ENCODE measurements at regions not wholly inside any gene's neighbourhood (a gene's known extent, or its start where the extent isn't known, plus 50 kb on each side); places are given as distances from the start of the nearest gene placed in this dataset.

- DNase-seq (ENCODE audit: low read depth), result no peak
- in situ Hi-C loops (cut with HindIII; ENCODE audit: low pct_unique_long_range_greater_than_20kb, low sequenced_read_pairs), result no loop called here
Measured at GRCh38 chr5:2240118-2240904, 357.6 kb upstream of the IRX4 start.

- in situ Hi-C loops (cut with HindIII; ENCODE audit: low pct_unique_long_range_greater_than_20kb, low sequenced_read_pairs), result no loop called here
- no peak for DNase-seq (ENCODE audit: low read depth)
Measured at GRCh38 chr5:2239201-2239910, 356.6 kb upstream of the IRX4 start.

GRCh38 chr5:2238732-2239131 is 356.0 kb upstream of the IRX4 start:
- in situ Hi-C loops (cut with HindIII; ENCODE audit: low pct_unique_long_range_greater_than_20kb, low sequenced_read_pairs), result no loop called here

GRCh38 chr5:2227433-2227832 is 344.7 kb upstream of the IRX4 start:
- DNase-seq (ENCODE audit: low read depth), result no peak
- in situ Hi-C loops (cut with HindIII; ENCODE audit: low pct_unique_long_range_greater_than_20kb, low sequenced_read_pairs), result no loop called here

More at GRCh38 chr5:2238732-2239131, 356.0 kb upstream of the IRX4 start:
- DNase-seq (ENCODE audit: low read depth), result no peak

DNA sequence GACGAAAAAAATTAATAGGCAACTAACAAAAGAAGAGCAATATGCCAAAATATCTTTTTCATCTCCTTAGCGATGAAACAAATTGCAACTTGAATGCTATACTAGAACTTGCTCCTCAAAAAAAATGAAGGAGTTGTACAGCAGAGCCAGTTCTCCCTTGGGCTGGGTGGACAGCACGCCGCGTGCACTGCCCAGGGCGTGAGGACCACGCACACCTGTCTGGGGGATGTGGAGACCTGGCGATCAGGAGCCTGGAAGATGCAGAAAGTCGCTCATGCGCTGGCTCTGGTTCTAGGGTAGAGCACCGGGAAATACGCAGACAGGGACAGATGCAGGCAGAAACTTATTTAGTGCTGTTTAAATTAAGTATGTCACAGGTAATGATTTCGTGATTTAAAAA is 342.0 kb upstream of the IRX4 start:
- no peak for DNase-seq (ENCODE audit: low read depth)
- in situ Hi-C loops (cut with HindIII; ENCODE audit: low pct_unique_long_range_greater_than_20kb, low sequenced_read_pairs), result no loop called here

GRCh38 chr5:2223303-2223702 is 340.6 kb upstream of the IRX4 start:
- in situ Hi-C loops (cut with HindIII; ENCODE audit: low pct_unique_long_range_greater_than_20kb, low sequenced_read_pairs), result no loop called here

GRCh38 chr5:2222246-2222992 is 339.7 kb upstream of the IRX4 start:
- no peak for DNase-seq (ENCODE audit: low read depth)
- in situ Hi-C loops (cut with HindIII; ENCODE audit: low pct_unique_long_range_greater_than_20kb, low sequenced_read_pairs), result no loop called here

More at GRCh38 chr5:2223303-2223702, 340.6 kb upstream of the IRX4 start:
- DNase-seq (ENCODE audit: low read depth), result no peak

GRCh38 chr5:2221450-2221849 is 338.7 kb upstream of the IRX4 start:
- no peak for DNase-seq (ENCODE audit: low read depth)
- in situ Hi-C loops (cut with HindIII; ENCODE audit: low pct_unique_long_range_greater_than_20kb, low sequenced_read_pairs), result no loop called here

DNA sequence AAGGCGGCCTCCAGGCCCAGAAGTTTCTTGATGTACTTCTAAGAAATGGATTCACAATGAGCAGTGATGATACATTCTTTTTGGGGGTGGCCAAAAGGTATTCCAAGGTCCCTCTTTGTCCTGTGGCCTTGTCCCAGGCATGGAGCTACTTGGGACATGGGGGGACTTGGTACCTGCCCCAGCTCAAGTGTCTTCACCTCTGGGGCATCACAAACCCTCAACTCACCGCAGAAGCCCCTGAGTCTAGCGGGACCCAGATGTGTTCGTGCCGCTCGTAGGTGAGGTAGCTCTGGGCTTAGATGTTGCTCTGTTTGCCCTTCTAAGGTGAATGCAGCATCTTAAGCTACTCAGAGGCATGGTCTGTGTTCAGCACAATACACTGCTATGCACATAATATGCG is 338.0 kb upstream of the IRX4 start:
- in situ Hi-C loops (cut with HindIII; ENCODE audit: low pct_unique_long_range_greater_than_20kb, low sequenced_read_pairs), result no loop called here
- no peak for DNase-seq (ENCODE audit: low read depth)

DNA sequence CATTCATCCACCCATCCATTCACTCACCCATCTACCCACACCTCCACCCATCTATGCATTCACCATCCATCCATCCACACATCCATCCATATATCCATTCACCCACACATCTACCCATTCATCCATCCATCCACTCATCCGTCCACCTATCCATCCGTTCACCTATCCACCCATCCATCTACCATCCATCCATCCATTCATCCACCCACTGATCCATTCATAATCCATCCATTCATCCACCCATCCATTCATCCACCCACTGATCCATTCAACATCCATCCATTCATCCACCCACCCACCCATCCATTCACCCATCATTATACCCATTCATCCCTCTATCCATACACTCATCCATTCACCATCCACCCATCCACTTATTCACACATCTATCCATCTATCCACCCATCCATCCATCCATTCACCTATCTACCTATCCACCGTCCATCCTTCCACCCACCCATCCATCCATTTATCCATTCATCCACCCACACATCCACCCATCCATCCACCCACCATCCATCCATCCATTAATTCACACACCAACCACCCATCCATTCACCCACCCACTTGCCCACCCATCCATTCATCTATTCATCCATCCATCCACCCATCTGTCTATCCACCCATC is 336.5 kb upstream of the IRX4 start:
- no peak for DNase-seq (ENCODE audit: low read depth)
- in situ Hi-C loops (cut with HindIII; ENCODE audit: low pct_unique_long_range_greater_than_20kb, low sequenced_read_pairs), result no loop called here

GRCh38 chr5:2217219-2217618 is 334.5 kb upstream of the IRX4 start:
- in situ Hi-C loops (cut with HindIII; ENCODE audit: low pct_unique_long_range_greater_than_20kb, low sequenced_read_pairs), result no loop called here
- no peak for DNase-seq (ENCODE audit: low read depth)

DNA sequence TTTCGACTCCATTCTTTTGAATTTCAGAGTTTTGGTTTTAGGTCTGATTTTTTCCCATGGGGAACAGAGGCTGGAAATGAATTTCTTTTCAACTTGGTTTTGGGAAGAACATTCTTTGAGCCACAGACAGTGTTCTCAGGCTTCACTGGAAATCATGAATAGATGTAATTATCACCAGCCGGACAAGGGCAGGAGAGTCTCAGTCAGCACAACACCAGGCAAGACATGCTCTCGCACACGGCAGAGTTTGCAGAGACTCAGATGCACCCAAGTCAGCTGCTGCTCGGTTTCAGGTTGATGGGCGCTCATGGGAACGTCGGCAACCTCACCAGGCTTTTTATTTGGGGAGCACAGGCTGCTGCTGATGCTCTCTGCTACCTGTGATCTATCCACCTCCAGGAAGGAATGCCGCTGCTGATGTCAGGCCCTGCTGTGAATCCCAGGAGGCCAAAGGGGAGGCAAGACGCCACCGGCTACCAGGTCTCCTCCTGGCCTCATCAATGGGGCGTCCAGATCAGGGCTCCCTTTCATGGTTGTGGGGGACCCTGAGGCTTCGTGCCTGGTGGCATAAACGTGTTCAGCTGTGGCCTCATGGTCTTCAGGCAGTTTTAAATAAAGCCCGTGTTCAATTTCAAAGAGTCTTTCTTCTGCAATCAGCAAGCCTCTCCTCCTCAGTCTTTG is 332.3 kb upstream of the IRX4 start:
- DNase-seq (ENCODE audit: low read depth), result no peak
- in situ Hi-C loops (cut with HindIII; ENCODE audit: low pct_unique_long_range_greater_than_20kb, low sequenced_read_pairs), result no loop called here

DNA sequence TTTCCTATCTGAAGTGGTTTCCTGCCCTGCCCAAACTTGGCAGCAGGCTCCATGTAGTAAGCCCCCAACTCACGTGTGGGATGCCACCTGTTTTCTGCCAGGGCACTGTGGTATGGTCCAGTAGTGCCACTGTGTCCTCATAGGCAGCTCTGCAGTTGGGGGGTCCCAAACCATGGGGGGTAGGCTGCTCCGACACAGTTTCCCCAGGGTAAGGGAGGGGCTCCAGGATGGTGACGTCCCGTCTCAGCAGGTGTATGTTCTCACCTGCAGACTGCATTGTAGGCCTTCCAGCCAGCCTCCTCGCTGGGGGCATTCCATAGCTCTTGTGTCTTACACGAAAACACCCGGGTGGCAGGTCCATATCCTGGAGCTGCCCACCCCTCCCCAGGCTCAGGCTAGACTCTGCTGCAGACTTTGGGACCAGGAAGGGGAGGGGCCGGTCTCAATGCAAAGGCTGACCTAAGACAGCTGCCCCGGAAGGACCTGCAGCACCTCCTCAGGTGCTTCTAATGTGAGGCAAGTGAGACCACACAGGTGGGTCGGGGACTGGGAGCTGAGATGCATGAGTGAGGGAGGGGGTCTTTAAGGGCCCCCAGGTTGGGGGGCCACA is 330.5 kb upstream of the IRX4 start:
- in situ Hi-C loops (cut with HindIII; ENCODE audit: low pct_unique_long_range_greater_than_20kb, low sequenced_read_pairs), result no loop called here
- DNase-seq (ENCODE audit: low read depth), result no peak

DNA sequence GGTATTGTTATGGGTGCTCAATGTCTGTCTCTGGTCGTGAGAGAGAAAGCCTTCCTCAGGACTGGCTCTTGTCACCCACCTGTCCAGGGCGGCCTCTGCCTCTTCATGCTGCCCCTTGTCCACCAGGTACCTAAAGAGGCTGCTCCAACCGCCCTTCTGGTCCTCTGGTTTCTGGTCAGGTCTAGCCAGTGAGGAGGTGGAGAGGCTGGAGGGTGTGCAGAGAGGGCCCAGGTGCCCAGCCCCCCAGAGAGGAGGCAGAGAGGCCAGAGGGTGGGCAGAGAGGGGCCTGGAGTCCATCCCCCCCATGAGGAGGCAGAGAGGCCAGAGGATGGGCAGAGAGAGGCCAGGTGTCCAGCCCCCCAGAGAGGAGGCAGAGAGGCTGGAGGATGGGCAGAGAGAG is 329.8 kb upstream of the IRX4 start:
- in situ Hi-C loops (cut with HindIII; ENCODE audit: low pct_unique_long_range_greater_than_20kb, low sequenced_read_pairs), result no loop called here
- DNase-seq (ENCODE audit: low read depth), result no peak

GRCh38 chr5:2208239-2208544 is 325.5 kb upstream of the IRX4 start:
- in situ Hi-C loops (cut with HindIII; ENCODE audit: low pct_unique_long_range_greater_than_20kb, low sequenced_read_pairs), result no loop called here
- DNase-seq (ENCODE audit: low read depth), result no peak

GRCh38 chr5:2207416-2208238 is 324.9 kb upstream of the IRX4 start:
- no peak for DNase-seq (ENCODE audit: low read depth)
- in situ Hi-C loops (cut with HindIII; ENCODE audit: low pct_unique_long_range_greater_than_20kb, low sequenced_read_pairs), result no loop called here

GRCh38 chr5:2207109-2207399 is 324.3 kb upstream of the IRX4 start:
- DNase-seq (ENCODE audit: low read depth), result no peak
- in situ Hi-C loops (cut with HindIII; ENCODE audit: low pct_unique_long_range_greater_than_20kb, low sequenced_read_pairs), result no loop called here
